Smooth muscle cell (in vitro differentiated cells): ENCODE measurements at regions not wholly inside any gene's neighbourhood (a gene's known extent, or its start where the extent isn't known, plus 50 kb on each side); places are given as distances from the start of the nearest gene placed in this dataset.
"Not testable (repeated sequence)": the region's sequence is repeated elsewhere in the genome, so short reads cannot be mapped to it uniquely, and the experiment has no call there.

Experiments used
- DNase-seq: peaks from one replicate; lab custom pipeline; 2025; ENCODE audit not compliant: unreplicated experiment; lab: John Stamatoyannopoulos, UW
- H2AFZ ChIP-seq: fragments of 200-600 bp; sonication (generic); 2 replicates; pipeline ENCODE4 v1.6.0; 2016; ENCODE audit warnings: antibody characterized with exemption, low read depth, mild to moderate bottlenecking
- H3F3A ChIP-seq: fragments of 200-600 bp; sonication (generic); 2 replicates; pipeline ENCODE4 v1.6.0; 2017; ENCODE audit warnings: antibody characterized with exemption, low read depth
- H3K27ac ChIP-seq: fragments of 200-600 bp; sonication (generic); 2 replicates; pipeline ENCODE4 v1.5.1; 2016; ENCODE audit warnings: low read depth, mild to moderate bottlenecking
- H3K27me3 ChIP-seq: fragments of 200-600 bp; sonication (generic); 2 replicates; pipeline ENCODE4 v1.6.1; 2016; ENCODE audit warnings: low read depth, mild to moderate bottlenecking
- H3K36me3 ChIP-seq: fragments of 200-600 bp; sonication (generic); 2 replicates; pipeline ENCODE4 v1.5.1; 2016; ENCODE audit warnings: low read depth
- H3K4me1 ChIP-seq: fragments of 200-600 bp; sonication (generic); 2 replicates; pipeline ENCODE4 v1.5.1; 2016; ENCODE audit warnings: low read depth
- H3K4me2 ChIP-seq: fragments of 200-600 bp; sonication (generic); 2 replicates; pipeline ENCODE4 v1.6.0; 2016; ENCODE audit warnings: mild to moderate bottlenecking
- H3K4me3 ChIP-seq: fragments of 200-600 bp; sonication (generic); 2 replicates; pipeline ENCODE4 v1.5.1; 2016; ENCODE audit warnings: mild to moderate bottlenecking
- H3K79me2 ChIP-seq: fragments of 200-600 bp; sonication (generic); 2 replicates; pipeline ENCODE4 v1.6.0; 2016; ENCODE audit warnings: low read depth, mild to moderate bottlenecking
- H3K9ac ChIP-seq: fragments of 200-600 bp; sonication (generic); 2 replicates; pipeline ENCODE4 v1.6.0; 2016; ENCODE audit warnings: low read depth
- H3K9me3 ChIP-seq: fragments of 200-600 bp; sonication (generic); replicated peaks from 2 replicates; pipeline ENCODE4 v1.5.1; 2016; ENCODE audit warnings: low read depth
- H4K20me1 ChIP-seq: fragments of 200-600 bp; sonication (generic); 2 replicates; pipeline ENCODE4 v1.6.0; 2016; ENCODE audit warnings: low read depth
- WGBS: methylation state at CpG from one replicate; pipeline ENCODE4 v1.1.7; 2016; ENCODE audit warnings: low lambda C conversion rate; 5-methylcytosine and 5-hydroxymethylcytosine counted together
- TF ChIP-seq, protein P1 (sequence below): fragments of 200-600 bp; sonication (generic); IDR thresholded peaks from 2 replicates; pipeline ENCODE4 v1.5.1; 2017; ENCODE audit warnings: borderline replicate concordance, mild to moderate bottlenecking, antibody characterized with exemption; ENCODE audit not compliant: insufficient read depth, poor library complexity, severe bottlenecking

GRCh38 chr11:42812960-42813359 lies 498.8 kb upstream of the API5 start:
- no peaks in the 10 kb centered on the region for H3K27me3 ChIP-seq
- TF ChIP-seq, protein P1, sequence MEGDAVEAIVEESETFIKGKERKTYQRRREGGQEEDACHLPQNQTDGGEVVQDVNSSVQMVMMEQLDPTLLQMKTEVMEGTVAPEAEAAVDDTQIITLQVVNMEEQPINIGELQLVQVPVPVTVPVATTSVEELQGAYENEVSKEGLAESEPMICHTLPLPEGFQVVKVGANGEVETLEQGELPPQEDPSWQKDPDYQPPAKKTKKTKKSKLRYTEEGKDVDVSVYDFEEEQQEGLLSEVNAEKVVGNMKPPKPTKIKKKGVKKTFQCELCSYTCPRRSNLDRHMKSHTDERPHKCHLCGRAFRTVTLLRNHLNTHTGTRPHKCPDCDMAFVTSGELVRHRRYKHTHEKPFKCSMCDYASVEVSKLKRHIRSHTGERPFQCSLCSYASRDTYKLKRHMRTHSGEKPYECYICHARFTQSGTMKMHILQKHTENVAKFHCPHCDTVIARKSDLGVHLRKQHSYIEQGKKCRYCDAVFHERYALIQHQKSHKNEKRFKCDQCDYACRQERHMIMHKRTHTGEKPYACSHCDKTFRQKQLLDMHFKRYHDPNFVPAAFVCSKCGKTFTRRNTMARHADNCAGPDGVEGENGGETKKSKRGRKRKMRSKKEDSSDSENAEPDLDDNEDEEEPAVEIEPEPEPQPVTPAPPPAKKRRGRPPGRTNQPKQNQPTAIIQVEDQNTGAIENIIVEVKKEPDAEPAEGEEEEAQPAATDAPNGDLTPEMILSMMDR, result no peak

GRCh38 chr11:42816471-42816870 lies 495.3 kb upstream of the API5 start:
- Histone ChIP-seq H3K79me2 (no peaks in the 10 kb centered on the region), H3K4me1 (no peaks in the 10 kb centered on the region), H3K27me3 (no peaks in the 10 kb centered on the region), H3K4me3 (no peak overlapping the region), H3K36me3 (no peaks in the 10 kb centered on the region), H3K9ac (no peak overlapping the region), H4K20me1 (no peaks in the 10 kb centered on the region), H3F3A (no peaks in the 10 kb centered on the region), H3K27ac (no peak overlapping the region), H3K9me3 (no peaks in the 10 kb centered on the region), H2AFZ (no peak overlapping the region), H3K4me2 (no peak overlapping the region)
- no peak for DNase-seq
- 87% methylated on average over 2 of the region's 2 CpGs for WGBS
- TF ChIP-seq, protein P1, result no peak

More at GRCh38 chr11:42812960-42813359, 498.8 kb upstream of the API5 start:
- no peak overlapping the region for H3K9ac ChIP-seq
- H3F3A ChIP-seq, result no peaks in the 10 kb centered on the region
- no peak overlapping the region for H3K4me2 ChIP-seq
- H3K9me3 ChIP-seq, result no peaks in the 10 kb centered on the region
- no peaks in the 10 kb centered on the region for H3K4me1 ChIP-seq
- H3K4me3 ChIP-seq, result no peak overlapping the region
- H3K27ac ChIP-seq, result no peak overlapping the region
- H3K79me2 ChIP-seq, result no peaks in the 10 kb centered on the region
- 83% methylated on average over 2 of the region's 2 CpGs for WGBS
- no peaks in the 10 kb centered on the region for H3K36me3 ChIP-seq
- no peak for DNase-seq
- H4K20me1 ChIP-seq, result no peaks in the 10 kb centered on the region
- H2AFZ ChIP-seq, result no peak overlapping the region

- TF ChIP-seq, protein P1, result no peak
- Histone ChIP-seq H3K9me3 (no peaks in the 10 kb centered on the region), H3F3A (no peaks in the 10 kb centered on the region), H3K27ac (no peak overlapping the region), H4K20me1 (no peaks in the 10 kb centered on the region), H3K9ac (no peak overlapping the region), H2AFZ (no peak overlapping the region), H3K79me2 (no peaks in the 10 kb centered on the region), H3K4me3 (no peak overlapping the region), H3K36me3 (no peaks in the 10 kb centered on the region), H3K27me3 (no peaks in the 10 kb centered on the region), H3K4me2 (no peak overlapping the region), H3K4me1 (no peaks in the 10 kb centered on the region)
- 88% methylated on average over 3 of the region's 3 CpGs for WGBS
- no peak for DNase-seq
Observed at GRCh38 chr11:42819126-42819525, 492.7 kb upstream of the API5 start.

DNA sequence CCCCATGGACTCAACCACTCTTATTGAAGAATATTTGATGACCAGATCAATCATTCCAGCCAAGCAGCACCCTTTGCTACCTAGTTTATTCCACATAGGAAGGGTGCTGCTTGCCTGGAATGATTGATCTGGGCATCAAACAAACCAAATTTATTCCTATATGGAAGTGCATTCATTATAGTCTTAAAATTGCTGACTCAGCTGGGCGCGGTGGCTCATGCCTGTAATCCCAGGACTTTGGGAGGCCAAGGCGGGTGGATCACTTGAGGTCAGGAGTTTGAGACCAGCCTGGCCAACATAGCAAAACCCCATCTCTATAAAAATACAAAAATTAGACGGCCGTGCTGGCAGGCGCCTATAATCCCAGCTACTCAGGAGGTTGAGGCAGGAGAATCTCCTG lies 489.6 kb upstream of the API5 start:
- not testable (repeated sequence) for H2AFZ ChIP-seq, H3K79me2 ChIP-seq, H3K36me3 ChIP-seq, H3K9me3 ChIP-seq, H3K4me2 ChIP-seq, H3K4me1 ChIP-seq, H3F3A ChIP-seq, H3K4me3 ChIP-seq, H3K27me3 ChIP-seq, DNase-seq, H4K20me1 ChIP-seq, H3K9ac ChIP-seq, H3K27ac ChIP-seq
- WGBS, result 89% methylated on average over 6 of the region's 6 CpGs
